ENCODE measurements at regions not wholly inside any gene's neighbourhood (a gene's known extent, or its start where the extent isn't known, plus 50 kb on each side); places are given as distances from the start of the nearest gene placed in this dataset.

GRCh38 chr17:77781536-77781935, 177.0 kb upstream of the TNRC6C start:
- Histone ChIP-seq H3K27ac (ENCODE audit: low read length) (no peak overlapping the region), H3K36me3 (ENCODE audit: control insufficient read depth, insufficient read depth, low read length) (no peaks in the 10 kb centered on the region; the same call in 1 of the 2 replicates), H3K9me3 (ENCODE audit: control insufficient read depth, insufficient read depth, low read length) (no peaks in the 10 kb centered on the region), H3K4me1 (ENCODE audit: control insufficient read depth, insufficient read depth, low read length) (peaks cover 12% of the 10 kb centered on the region; the same call in 1 of the 2 replicates), H3K4me3 (ENCODE audit: low read length) (no peak overlapping the region), H3K27me3 (ENCODE audit: control insufficient read depth, insufficient read depth, low read length) (peaks cover 33% of the 10 kb centered on the region)
- no peak for DNase-seq (ENCODE audit: low read depth, low spot score)
- WGBS (ENCODE audit: insufficient coverage, insufficient read length) = no CpG with 5 or more reads among the region's 7 CpGs

DNA sequence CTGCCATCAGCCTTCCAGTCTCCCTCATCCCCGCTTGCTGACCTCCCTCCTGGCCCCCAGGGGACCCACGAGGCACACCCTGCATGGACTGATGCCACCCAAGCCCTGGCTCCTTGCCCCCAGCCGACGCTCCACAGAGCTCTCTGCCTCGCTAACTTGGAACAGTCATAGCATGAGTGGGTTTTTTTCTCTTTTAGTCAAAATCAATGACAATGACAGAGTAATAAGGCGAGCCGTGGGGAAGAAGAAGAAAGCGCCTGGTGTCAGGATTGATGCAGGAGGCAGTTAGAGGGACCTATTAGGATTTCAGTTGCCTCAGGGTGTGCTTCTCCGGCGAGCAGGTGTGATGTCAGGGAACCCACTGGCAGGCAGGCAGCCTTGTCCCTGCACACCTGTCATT, 176.3 kb upstream of the TNRC6C start:
- no peak overlapping the region for H3K4me3 ChIP-seq (ENCODE audit: low read length)

GRCh38 chr17:77782611-77783010, 175.9 kb upstream of the TNRC6C start:
- Histone ChIP-seq H3K9me3 (ENCODE audit: control insufficient read depth, insufficient read depth, low read length) (no peaks in the 10 kb centered on the region), H3K4me3 (ENCODE audit: low read length) (no peak overlapping the region), H3K4me1 (ENCODE audit: control insufficient read depth, insufficient read depth, low read length) (peaks cover 19% of the 10 kb centered on the region), H3K36me3 (ENCODE audit: control insufficient read depth, insufficient read depth, low read length) (no peaks in the 10 kb centered on the region; the same call in 1 of the 2 replicates), H3K27me3 (ENCODE audit: control insufficient read depth, insufficient read depth, low read length) (peaks cover 41% of the 10 kb centered on the region), H3K27ac (ENCODE audit: low read length) (no peak overlapping the region)
- DNase-seq (ENCODE audit: low read depth, low spot score) = no peak
- no CpG with 5 or more reads among the region's 14 CpGs for WGBS (ENCODE audit: insufficient coverage, insufficient read length)

More for the DNA sequence above, 176.3 kb upstream of the TNRC6C start:
- Histone ChIP-seq H3K27ac (ENCODE audit: low read length) (no peak overlapping the region), H3K9me3 (ENCODE audit: control insufficient read depth, insufficient read depth, low read length) (no peaks in the 10 kb centered on the region), H3K27me3 (ENCODE audit: control insufficient read depth, insufficient read depth, low read length) (peaks cover 37% of the 10 kb centered on the region), H3K4me1 (ENCODE audit: control insufficient read depth, insufficient read depth, low read length) (peaks cover 15% of the 10 kb centered on the region), H3K36me3 (ENCODE audit: control insufficient read depth, insufficient read depth, low read length) (no peaks in the 10 kb centered on the region; the same call in 1 of the 2 replicates)
- no peak for DNase-seq (ENCODE audit: low read depth, low spot score)
- WGBS (ENCODE audit: insufficient coverage, insufficient read length) = no CpG with 5 or more reads among the region's 10 CpGs

GRCh38 chr17:77783991-77784820, 174.3 kb upstream of the TNRC6C start:
- H3K4me3 ChIP-seq (ENCODE audit: low read length) = no peak overlapping the region
- peaks cover 20% of the 10 kb centered on the region for H3K4me1 ChIP-seq (ENCODE audit: control insufficient read depth, insufficient read depth, low read length)
- WGBS (ENCODE audit: insufficient coverage, insufficient read length) = no CpG with 5 or more reads among the region's 20 CpGs
- no peak for DNase-seq (ENCODE audit: low read depth, low spot score)
- H3K27ac ChIP-seq (ENCODE audit: low read length) = no peak overlapping the region
- H3K27me3 ChIP-seq (ENCODE audit: control insufficient read depth, insufficient read depth, low read length) = peaks cover 55% of the 10 kb centered on the region
- no peaks in the 10 kb centered on the region; the same call in 1 of the 2 replicates for H3K36me3 ChIP-seq (ENCODE audit: control insufficient read depth, insufficient read depth, low read length)
- no peaks in the 10 kb centered on the region for H3K9me3 ChIP-seq (ENCODE audit: control insufficient read depth, insufficient read depth, low read length)

GRCh38 chr17:77785312-77785905, 173.1 kb upstream of the TNRC6C start:
- Histone ChIP-seq H3K36me3 (ENCODE audit: control insufficient read depth, insufficient read depth, low read length) (no peaks in the 10 kb centered on the region), H3K27me3 (ENCODE audit: control insufficient read depth, insufficient read depth, low read length) (peaks cover 61% of the 10 kb centered on the region), H3K4me1 (ENCODE audit: control insufficient read depth, insufficient read depth, low read length) (peaks cover 24% of the 10 kb centered on the region), H3K9me3 (ENCODE audit: control insufficient read depth, insufficient read depth, low read length) (no peaks in the 10 kb centered on the region), H3K27ac (ENCODE audit: low read length) (no peak overlapping the region), H3K4me3 (ENCODE audit: low read length) (no peak overlapping the region)
- no CpG with 5 or more reads among the region's 15 CpGs for WGBS (ENCODE audit: insufficient coverage, insufficient read length)
- DNase-seq (ENCODE audit: low read depth, low spot score) = no peak

DNA sequence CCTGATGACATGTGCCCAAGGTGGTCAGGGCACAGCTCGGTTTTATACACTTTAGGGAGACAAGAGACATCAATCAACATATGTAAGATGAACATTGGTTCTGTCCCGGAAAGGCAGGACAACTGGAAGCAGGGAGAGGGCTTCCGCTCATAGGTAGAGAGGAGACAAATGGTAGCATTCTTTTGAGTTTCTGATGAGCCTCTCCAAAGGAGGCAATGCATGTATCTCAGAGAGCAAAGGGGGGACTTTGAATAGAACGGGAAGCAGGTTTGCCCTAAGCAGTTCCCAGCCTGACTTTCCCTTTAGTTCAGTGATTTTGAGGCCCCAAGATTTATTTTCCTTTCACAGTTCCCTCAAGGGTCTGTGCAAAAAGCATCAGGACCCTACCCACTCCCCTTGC, 172.4 kb upstream of the TNRC6C start:
- Histone ChIP-seq H3K27me3 (ENCODE audit: control insufficient read depth, insufficient read depth, low read length) (peaks cover 61% of the 10 kb centered on the region), H3K4me3 (ENCODE audit: low read length) (no peak overlapping the region), H3K4me1 (ENCODE audit: control insufficient read depth, insufficient read depth, low read length) (peaks cover 26% of the 10 kb centered on the region), H3K27ac (ENCODE audit: low read length) (no peak overlapping the region), H3K9me3 (ENCODE audit: control insufficient read depth, insufficient read depth, low read length) (no peaks in the 10 kb centered on the region), H3K36me3 (ENCODE audit: control insufficient read depth, insufficient read depth, low read length) (no peaks in the 10 kb centered on the region)
- WGBS (ENCODE audit: insufficient coverage, insufficient read length) = no CpG with 5 or more reads among the region's 4 CpGs
- no peak for DNase-seq (ENCODE audit: low read depth, low spot score)

DNA sequence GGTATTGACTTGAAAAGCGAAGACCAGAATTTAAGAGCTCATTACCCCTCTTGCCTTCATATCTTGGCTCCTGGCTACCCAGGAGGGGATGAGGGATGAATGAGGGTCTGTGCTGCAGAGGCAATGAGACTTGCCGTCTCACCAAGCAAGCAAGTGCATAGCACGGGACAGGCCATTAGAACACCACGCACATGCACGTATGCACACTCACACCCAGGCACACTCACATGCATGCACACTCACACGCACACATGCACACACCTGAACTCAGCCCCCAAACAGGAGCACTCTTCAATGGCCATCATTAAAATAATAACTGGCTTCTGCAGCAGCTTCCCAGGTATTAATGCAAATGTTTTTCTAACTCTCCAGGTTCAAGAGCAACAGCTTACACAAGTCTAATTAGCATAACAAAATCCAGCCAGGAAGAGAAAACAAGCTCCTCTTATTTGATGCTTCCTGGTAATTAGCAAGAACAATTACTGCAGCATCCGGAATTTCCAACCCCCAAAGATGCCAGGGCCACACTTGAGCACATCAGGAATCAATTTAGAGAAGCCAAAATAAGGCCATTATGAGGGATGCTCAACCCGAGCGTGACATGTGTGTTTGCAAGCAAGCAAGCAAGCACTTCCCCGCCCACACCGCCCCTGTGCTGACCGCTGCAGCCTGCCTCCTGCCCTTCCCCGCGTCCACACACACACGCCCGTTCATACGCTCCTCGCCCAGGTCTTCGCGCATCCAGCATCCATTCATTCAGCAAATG, 171.6 kb upstream of the TNRC6C start:
- no CpG with 5 or more reads among the region's 20 CpGs for WGBS (ENCODE audit: insufficient coverage, insufficient read length)
- no peaks in the 10 kb centered on the region for H3K36me3 ChIP-seq (ENCODE audit: control insufficient read depth, insufficient read depth, low read length)
- H3K27me3 ChIP-seq (ENCODE audit: control insufficient read depth, insufficient read depth, low read length) = peaks cover 61% of the 10 kb centered on the region

GRCh38 chr17:77790143-77790829, 168.2 kb upstream of the TNRC6C start:
- WGBS (ENCODE audit: insufficient coverage, insufficient read length) = no CpG with 5 or more reads among the region's 9 CpGs
- Histone ChIP-seq H3K36me3 (ENCODE audit: control insufficient read depth, insufficient read depth, low read length) (no peaks in the 10 kb centered on the region), H3K27me3 (ENCODE audit: control insufficient read depth, insufficient read depth, low read length) (peaks cover 38% of the 10 kb centered on the region), H3K4me3 (ENCODE audit: low read length) (no peak overlapping the region), H3K27ac (ENCODE audit: low read length) (peak overlapping the region; percentile 82), H3K9me3 (ENCODE audit: control insufficient read depth, insufficient read depth, low read length) (no peaks in the 10 kb centered on the region), H3K4me1 (ENCODE audit: control insufficient read depth, insufficient read depth, low read length) (peaks cover 23% of the 10 kb centered on the region)
- peak; percentile 60 for DNase-seq (ENCODE audit: low read depth, low spot score)

More for the DNA sequence above, 171.6 kb upstream of the TNRC6C start:
- H3K9me3 ChIP-seq (ENCODE audit: control insufficient read depth, insufficient read depth, low read length) = no peaks in the 10 kb centered on the region
- H3K4me1 ChIP-seq (ENCODE audit: control insufficient read depth, insufficient read depth, low read length) = peaks cover 26% of the 10 kb centered on the region
- DNase-seq (ENCODE audit: low read depth, low spot score) = no peak
- H3K27ac ChIP-seq (ENCODE audit: low read length) = no peak overlapping the region
- no peak overlapping the region for H3K4me3 ChIP-seq (ENCODE audit: low read length)

- no peak overlapping the region for H3K27ac ChIP-seq (ENCODE audit: low read length)
- H3K27me3 ChIP-seq (ENCODE audit: control insufficient read depth, insufficient read depth, low read length) = peaks cover 21% of the 10 kb centered on the region
- H3K36me3 ChIP-seq (ENCODE audit: control insufficient read depth, insufficient read depth, low read length) = no peaks in the 10 kb centered on the region
- no peaks in the 10 kb centered on the region for H3K9me3 ChIP-seq (ENCODE audit: control insufficient read depth, insufficient read depth, low read length)
- H3K4me1 ChIP-seq (ENCODE audit: control insufficient read depth, insufficient read depth, low read length) = peaks cover 13% of the 10 kb centered on the region
- no CpG with 5 or more reads among the region's 10 CpGs for WGBS (ENCODE audit: insufficient coverage, insufficient read length)
- no peak overlapping the region for H3K4me3 ChIP-seq (ENCODE audit: low read length)
- no peak for DNase-seq (ENCODE audit: low read depth, low spot score)
These were observed 165.9 kb upstream of the TNRC6C start for GRCh38 chr17:77792626-77793025.

Measured in iPS DF 6.9 (cell line).